Activated CD4-positive, alpha-beta T cell treated with anti-CD3 and anti-CD28 coated beads, Interleukin-2, amount 50 U/mL, for 1 hour (primary cell): ENCODE measurements at regions not wholly inside any gene's neighbourhood (a gene's known extent, or its start where the extent isn't known, plus 50 kb on each side); places are given as distances from the start of the nearest gene placed in this dataset.
"Not testable (repeated sequence)": the region's sequence is repeated elsewhere in the genome, so short reads cannot be mapped to it uniquely, and the experiment has no call there.

Source experiments
- DNase-seq: peaks from one replicate; pipeline ENCODE4 v3.0.0-alpha.2; 2020

GRCh38 chr4:114306946-114307345 is 291.7 kb upstream of the UGT8 start:
- DNase-seq: no peak

- DNase-seq: no peak
Measured at GRCh38 chr4:114310296-114310925, 288.2 kb upstream of the UGT8 start.

GRCh38 chr4:114311787-114312186 is 286.8 kb upstream of the UGT8 start:
- DNase-seq: no peak

- DNase-seq: no peak
Measured at GRCh38 chr4:114312338-114312737, 286.3 kb upstream of the UGT8 start.

GRCh38 chr4:114316789-114317188 is 281.8 kb upstream of the UGT8 start:
- no peak for DNase-seq

GRCh38 chr4:114317564-114317963 is 281.0 kb upstream of the UGT8 start:
- no peak for DNase-seq

- DNase-seq: no peak
Measured at GRCh38 chr4:114318309-114318708, 280.3 kb upstream of the UGT8 start.

- DNase-seq: no peak
Measured at GRCh38 chr4:114320126-114320525, 278.5 kb upstream of the UGT8 start.

- no peak for DNase-seq
Measured at GRCh38 chr4:114321366-114321765, 277.2 kb upstream of the UGT8 start.

- no peak for DNase-seq
Measured at GRCh38 chr4:114323841-114324240, 274.8 kb upstream of the UGT8 start.

- DNase-seq: no peak
Measured at GRCh38 chr4:114326358-114326757, 272.2 kb upstream of the UGT8 start.

- DNase-seq: no peak
Measured at GRCh38 chr4:114332119-114332518, 266.5 kb upstream of the UGT8 start.

GRCh38 chr4:114334363-114334762 is 264.2 kb upstream of the UGT8 start:
- not testable (repeated sequence) for DNase-seq

GRCh38 chr4:114334884-114335330 is 263.7 kb upstream of the UGT8 start:
- DNase-seq: no peak

- no peak for DNase-seq
Measured at GRCh38 chr4:114335339-114335738, 263.3 kb upstream of the UGT8 start.

GRCh38 chr4:114343015-114343414 is 255.6 kb upstream of the UGT8 start:
- DNase-seq: no peak

GRCh38 chr4:114349543-114350175 is 248.9 kb upstream of the UGT8 start:
- no peak for DNase-seq

GRCh38 chr4:114358901-114359300 is 239.7 kb upstream of the UGT8 start:
- no peak for DNase-seq

- DNase-seq: no peak
Measured at GRCh38 chr4:114361249-114361648, 237.4 kb upstream of the UGT8 start.

GRCh38 chr4:114364857-114365256 is 233.8 kb upstream of the UGT8 start:
- DNase-seq: no peak

GRCh38 chr4:114365591-114365990 is 233.0 kb upstream of the UGT8 start:
- DNase-seq: no peak

GRCh38 chr4:114366368-114366767 is 232.2 kb upstream of the UGT8 start:
- no peak for DNase-seq

- no peak for DNase-seq
Measured at GRCh38 chr4:114368751-114369150, 229.9 kb upstream of the UGT8 start.

- no peak for DNase-seq
Measured at GRCh38 chr4:114373508-114373907, 225.1 kb upstream of the UGT8 start.

GRCh38 chr4:114378305-114378903 is 220.2 kb upstream of the UGT8 start:
- DNase-seq: no peak
